ENCODE measurements at regions not wholly inside any gene's neighbourhood (a gene's known extent, or its start where the extent isn't known, plus 50 kb on each side); places are given as distances from the start of the nearest gene placed in this dataset.

GRCh38 chr17:27241346-27241946 lies 52.5 kb upstream of the WSB1 start:
- no peaks in the 10 kb centered on the region for H3K79me2 ChIP-seq (ENCODE audit: insufficient read depth, low read depth, low read length)
- no peak overlapping the region for H3K4me2 ChIP-seq (ENCODE audit: low read length)
- intact Hi-C loops (cut with micrococcal nuclease; ENCODE audit: unreplicated experiment), result no loop called here

GRCh38 chr17:27242951-27243350 lies 51.0 kb upstream of the WSB1 start:
- BruUV-seq (replicated peaks), result no TSS peak
- Histone ChIP-seq H4K20me1 (ENCODE audit: insufficient read depth, low read length) (no peaks in the 10 kb centered on the region), H3K27ac (ENCODE audit: low read depth, low read length, poor library complexity, severe bottlenecking) (no peak overlapping the region), H3K4me2 (ENCODE audit: low read length) (no peak overlapping the region), H2AFZ (ENCODE audit: low read length) (no peak overlapping the region), H3K4me3 (ENCODE audit: low read depth, low read length, poor library complexity, severe bottlenecking) (no peak overlapping the region), H3K36me3 (ENCODE audit: insufficient read depth, low read length) (no peaks in the 10 kb centered on the region), H3K4me1 (ENCODE audit: insufficient read depth, low read length, poor library complexity, severe bottlenecking) (peaks cover 20% of the 10 kb centered on the region), H3K9me2 (ENCODE audit: insufficient read depth, low read length) (no peaks in the 10 kb centered on the region), H3K79me2 (ENCODE audit: insufficient read depth, low read depth, low read length) (no peaks in the 10 kb centered on the region), H3K9me3 (ENCODE audit: low read length) (no peaks in the 10 kb centered on the region)
- TF ChIP-seq EZH2phosphoT487 (IDR thresholded peaks at IDR 0.05; ENCODE audit: borderline replicate concordance, low read depth, low read length), result no peak
- no peak for DNase-seq (ENCODE audit: low spot score)
- ChIA-PET POLR2A (no interaction called here), CTCF (ENCODE audit: unreplicated experiment) (no interaction called here)
- intact Hi-C loops (cut with micrococcal nuclease; ENCODE audit: unreplicated experiment), result no loop called here

More at GRCh38 chr17:27241346-27241946, 52.5 kb upstream of the WSB1 start:
- ChIA-PET CTCF (ENCODE audit: unreplicated experiment) (no interaction called here), POLR2A (interaction anchor here (0.6 to 0.7 kb wide), 2 partner anchors 63 to 610 kb away, joined by 3 to 6 read pairs; no protein-coding TSS in a partner anchor)
- peaks cover 20% of the 10 kb centered on the region for H3K4me1 ChIP-seq (ENCODE audit: insufficient read depth, low read length, poor library complexity, severe bottlenecking)
- TF ChIP-seq CTCF (conservative IDR thresholded peaks at IDR 0.05; ENCODE audit: low read length) (no peak), EZH2phosphoT487 (IDR thresholded peaks at IDR 0.05; ENCODE audit: borderline replicate concordance, low read depth, low read length) (no peak)
- no peaks in the 10 kb centered on the region for H3K9me3 ChIP-seq (ENCODE audit: low read length)
- H3K9me2 ChIP-seq (ENCODE audit: insufficient read depth, low read length), result no peaks in the 10 kb centered on the region
- H2AFZ ChIP-seq (ENCODE audit: low read length), result no peak overlapping the region
- H3K27ac ChIP-seq (ENCODE audit: low read depth, low read length, poor library complexity, severe bottlenecking), result no peak overlapping the region
- DNase-seq (ENCODE audit: low spot score), result no peak
- H4K20me1 ChIP-seq (ENCODE audit: insufficient read depth, low read length), result no peaks in the 10 kb centered on the region
- no peak overlapping the region for H3K4me3 ChIP-seq (ENCODE audit: low read depth, low read length, poor library complexity, severe bottlenecking)
- no TSS peak for BruUV-seq (replicated peaks)
- H3K36me3 ChIP-seq (ENCODE audit: insufficient read depth, low read length), result no peaks in the 10 kb centered on the region

GRCh38 chr17:27244011-27244410 lies 49.9 kb upstream of the WSB1 start:
- no TSS peak for BruUV-seq (replicated peaks)
- POLR2A ChIA-PET, result interaction anchor here (0.7 kb wide), 1 partner anchor 25 kb away, joined by 3 read pairs; no protein-coding TSS in a partner anchor
- no peaks in the 10 kb centered on the region for H3K9me3 ChIP-seq (ENCODE audit: low read length)
- CTCF ChIA-PET (ENCODE audit: unreplicated experiment), result interaction anchor here (0.5 kb wide), 1 partner anchor 83 kb away, joined by 3 read pairs; no protein-coding TSS in a partner anchor
- no peaks in the 10 kb centered on the region for H3K9me2 ChIP-seq (ENCODE audit: insufficient read depth, low read length)
- H4K20me1 ChIP-seq (ENCODE audit: insufficient read depth, low read length), result no peaks in the 10 kb centered on the region
- peaks cover 17% of the 10 kb centered on the region for H3K4me1 ChIP-seq (ENCODE audit: insufficient read depth, low read length, poor library complexity, severe bottlenecking)
- H3K4me3 ChIP-seq (ENCODE audit: low read depth, low read length, poor library complexity, severe bottlenecking), result no peak overlapping the region
- no peak overlapping the region for H3K27ac ChIP-seq (ENCODE audit: low read depth, low read length, poor library complexity, severe bottlenecking)
- no peak for TF ChIP-seq EZH2phosphoT487 (IDR thresholded peaks at IDR 0.05; ENCODE audit: borderline replicate concordance, low read depth, low read length)
- no peak for TF ChIP-seq CTCF (conservative IDR thresholded peaks at IDR 0.05; ENCODE audit: low read length)
- no peak overlapping the region for H3K4me2 ChIP-seq (ENCODE audit: low read length)
- intact Hi-C loops (cut with micrococcal nuclease; ENCODE audit: unreplicated experiment), result loop anchor here (2.0 kb wide), 4 partner anchors 51 to 357 kb away; partner anchors contain the start of gene WSB1
- no peak overlapping the region for H2AFZ ChIP-seq (ENCODE audit: low read length)
- H3K79me2 ChIP-seq (ENCODE audit: insufficient read depth, low read depth, low read length), result no peaks in the 10 kb centered on the region
- DNase-seq (ENCODE audit: low spot score), result no peak
- no peaks in the 10 kb centered on the region for H3K36me3 ChIP-seq (ENCODE audit: insufficient read depth, low read length)

Data from OCI-LY7 (cell line).